ENCODE measurements at regions not wholly inside any gene's neighbourhood (a gene's known extent, or its start where the extent isn't known, plus 50 kb on each side); places are given as distances from the start of the nearest gene placed in this dataset.

DNA sequence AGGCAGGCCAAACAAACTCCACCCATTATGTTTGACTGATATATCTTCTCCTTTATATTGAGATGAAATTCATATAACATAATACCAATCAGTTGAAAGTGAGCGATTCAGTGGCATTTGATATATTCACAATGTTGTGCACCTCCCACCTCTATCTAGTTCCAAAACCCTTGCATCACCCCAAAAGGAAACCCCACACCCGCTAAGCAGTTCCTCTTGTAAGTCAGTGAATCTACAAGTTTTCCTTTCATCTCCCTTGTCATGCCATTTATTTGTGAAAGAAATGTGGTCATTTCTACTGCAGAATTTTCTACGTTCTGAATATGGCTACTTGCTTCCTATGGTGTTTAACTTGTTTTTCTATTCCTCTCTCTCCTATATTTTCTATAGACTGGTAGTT lies 99.4 kb upstream of the PTPN3 start:
- no peak for TF ChIP-seq CTCF (IDR thresholded peaks at IDR 0.05)
- Histone ChIP-seq H3K9me3 (no peaks in the 10 kb centered on the region), H3K4me3 (no peak overlapping the region), H3K4me1 (no peaks in the 10 kb centered on the region), H3K27ac (no peak overlapping the region), H3K36me3 (no peaks in the 10 kb centered on the region), H3K27me3 (no peaks in the 10 kb centered on the region)
- no peak for DNase-seq
- intact Hi-C loops (cut with DNase I; ENCODE audit: low total_unique reads), result no loop called here

DNA sequence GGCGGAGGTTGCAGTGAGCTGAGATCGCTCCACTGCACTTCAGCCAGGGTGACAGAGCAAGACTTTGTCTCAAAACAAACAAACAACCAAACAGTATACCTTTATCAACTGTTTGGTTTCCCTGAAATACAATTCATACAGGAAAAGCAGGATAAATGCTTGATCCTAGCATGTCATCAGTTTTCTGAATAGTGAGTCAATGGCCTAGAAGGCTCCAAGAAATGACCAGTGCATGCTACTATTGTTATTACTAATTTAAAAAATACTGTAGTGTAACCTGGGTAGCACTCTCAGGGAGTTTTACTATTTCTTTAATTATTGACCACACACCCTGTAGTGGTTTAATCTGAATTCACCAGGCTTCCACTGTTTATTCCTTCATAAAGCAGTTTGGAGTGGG lies 101.0 kb upstream of the PTPN3 start:
- intact Hi-C loops (cut with DNase I; ENCODE audit: low total_unique reads), result no loop called here

GRCh38 chr9:109599711-109600110 lies 101.6 kb upstream of the PTPN3 start:
- H3K36me3 ChIP-seq, result no peaks in the 10 kb centered on the region
- H3K27ac ChIP-seq, result no peak overlapping the region
- no peak overlapping the region for H3K4me3 ChIP-seq
- no peaks in the 10 kb centered on the region for H3K4me1 ChIP-seq
- TF ChIP-seq CTCF (IDR thresholded peaks at IDR 0.05), result no peak
- intact Hi-C loops (cut with DNase I; ENCODE audit: low total_unique reads), result no loop called here
- no peaks in the 10 kb centered on the region for H3K9me3 ChIP-seq
- no peaks in the 10 kb centered on the region for H3K27me3 ChIP-seq
- DNase-seq, result no peak

More for the DNA sequence above, 101.0 kb upstream of the PTPN3 start:
- H3K36me3 ChIP-seq, result no peaks in the 10 kb centered on the region
- no peaks in the 10 kb centered on the region for H3K4me1 ChIP-seq
- no peak for TF ChIP-seq CTCF (IDR thresholded peaks at IDR 0.05)
- H3K27ac ChIP-seq, result no peak overlapping the region
- H3K9me3 ChIP-seq, result no peaks in the 10 kb centered on the region
- H3K27me3 ChIP-seq, result no peaks in the 10 kb centered on the region
- DNase-seq, result no peak
- H3K4me3 ChIP-seq, result no peak overlapping the region

- no peaks in the 10 kb centered on the region for H3K27me3 ChIP-seq
- no peak overlapping the region for H3K27ac ChIP-seq
- no peaks in the 10 kb centered on the region for H3K9me3 ChIP-seq
- H3K4me3 ChIP-seq, result no peak overlapping the region
- DNase-seq, result no peak
- H3K4me1 ChIP-seq, result no peaks in the 10 kb centered on the region
- intact Hi-C loops (cut with DNase I; ENCODE audit: low total_unique reads), result no loop called here
- no peaks in the 10 kb centered on the region for H3K36me3 ChIP-seq
- no peak for TF ChIP-seq CTCF (IDR thresholded peaks at IDR 0.05)
Measured at GRCh38 chr9:109600142-109600541, 102.0 kb upstream of the PTPN3 start.

GRCh38 chr9:109601181-109601580 lies 103.1 kb upstream of the PTPN3 start:
- Histone ChIP-seq H3K4me1 (no peaks in the 10 kb centered on the region), H3K27ac (no peak overlapping the region), H3K4me3 (no peak overlapping the region), H3K36me3 (no peaks in the 10 kb centered on the region), H3K9me3 (no peaks in the 10 kb centered on the region), H3K27me3 (no peaks in the 10 kb centered on the region)
- no peak for DNase-seq
- no peak for TF ChIP-seq CTCF (IDR thresholded peaks at IDR 0.05)
- intact Hi-C loops (cut with DNase I; ENCODE audit: low total_unique reads), result no loop called here

DNA sequence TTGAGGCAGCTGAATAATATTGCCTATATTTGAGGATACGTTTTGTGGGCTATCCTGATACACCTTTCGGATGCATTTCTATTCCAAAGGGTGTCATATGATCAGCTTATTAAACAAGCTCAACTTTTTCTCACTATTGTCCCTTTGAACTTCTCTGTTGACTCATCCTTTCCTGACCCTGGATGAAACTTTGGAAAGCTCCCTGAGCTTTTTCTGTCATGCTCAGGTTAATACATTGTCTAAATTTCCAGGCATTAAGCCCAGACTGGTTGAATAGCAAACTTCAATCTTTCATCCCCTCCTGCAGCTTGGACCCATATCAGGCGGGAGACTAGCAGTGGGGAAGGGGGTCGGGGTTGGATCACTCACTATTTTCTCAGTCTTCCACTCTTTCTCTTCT lies 104.9 kb upstream of the PTPN3 start:
- Histone ChIP-seq H3K4me1 (no peaks in the 10 kb centered on the region), H3K9me3 (no peaks in the 10 kb centered on the region), H3K27ac (no peak overlapping the region), H3K36me3 (no peaks in the 10 kb centered on the region), H3K27me3 (no peaks in the 10 kb centered on the region), H3K4me3 (no peak overlapping the region)
- DNase-seq, result no peak
- intact Hi-C loops (cut with DNase I; ENCODE audit: low total_unique reads), result no loop called here
- no peak for TF ChIP-seq CTCF (IDR thresholded peaks at IDR 0.05)
